K562 (cell line): ENCODE measurements at regions not wholly inside any gene's neighbourhood (a gene's known extent, or its start where the extent isn't known, plus 50 kb on each side); places are given as distances from the start of the nearest gene placed in this dataset.

Experiments used
- AFF1 ChIP-seq, 2 experiments: fragments of 450-650 bp; IDR thresholded peaks; 2 replicates each; pipeline ENCODE4 v1.6.1; 2018; ENCODE audit warnings: mild to moderate bottlenecking in 2 of 2, low read depth in 1 of 2; ENCODE audit not compliant: partially characterized antibody in 2 of 2
- CEBPZ ChIP-seq: fragments of 150-350 bp; IDR thresholded peaks from 2 replicates; pipeline ENCODE4 v1.6.1; 2014; ENCODE audit warnings: low read depth, mild to moderate bottlenecking, low read length, borderline replicate concordance
- ELF1 ChIP-seq: fragments of 200-800 bp; sonication (Bioruptor generic); IDR thresholded peaks from 2 replicates; pipeline ENCODE4 v1.6.1; 2016; ENCODE audit warnings: missing genetic modification characterization, missing compliant biosample characterization
- FOXA3 ChIP-seq, 2 experiments: fragments of 450-650 bp in 1 of 2; sonication (generic) in 1 of 2; formaldehyde crosslinking; IDR thresholded peaks in 1 of 2; conservative IDR thresholded peaks in 1 of 2; 2 replicates each; pipeline versions ENCODE4 v1.4.0 to v1.8.0; 2020 to 2022; ENCODE audit warnings: mild to moderate bottlenecking in 2 of 2, missing genetic modification reagents in 1 of 2
- GTF2F1 ChIP-seq: IDR thresholded peaks from 2 replicates; pipeline ENCODE4 v1.6.1; 2011; ENCODE audit warnings: low read depth, low read length, improper control_type of control experiment
- NR2C1 ChIP-seq, 2 experiments: fragments of 450-650 bp; IDR thresholded peaks; 2 replicates each; pipeline ENCODE4 v1.6.1; 2017; ENCODE audit warnings: mild to moderate bottlenecking in 2 of 2, antibody characterized with exemption in 1 of 2, inconsistent platforms in 1 of 2, missing compliant biosample characterization in 1 of 2, missing genetic modification characterization in 1 of 2
- NR4A1 ChIP-seq, 2 experiments: fragments of 250-450 bp in 1 of 2; fragments of 450-650 bp in 1 of 2; sonication (Bioruptor Pico) in 1 of 2; IDR thresholded peaks; 2 replicates each; pipeline versions ENCODE4 v1.4.0 to v1.6.1; 2016 to 2020; ENCODE audit warnings: mild to moderate bottlenecking in 2 of 2, missing compliant biosample characterization in 1 of 2, missing genetic modification characterization in 1 of 2, moderate library complexity in 1 of 2
- RAD21 ChIP-seq, 2 experiments: fragments of 250-450 bp in 1 of 2; fragments of 450-650 bp in 1 of 2; sonication (Bioruptor Pico) in 1 of 2; formaldehyde crosslinking in 1 of 2; IDR thresholded peaks in 1 of 2; conservative IDR thresholded peaks in 1 of 2; 2 replicates each; pipeline versions ENCODE4 v1.4.0 to v1.8.0; 2020 to 2022; ENCODE audit warnings: mild to moderate bottlenecking in 2 of 2, moderate library complexity in 1 of 2
- THAP12 ChIP-seq: fragments of 250-450 bp; sonication (Bioruptor Pico); IDR thresholded peaks from 2 replicates; pipeline ENCODE4 v1.9.0; 2021; ENCODE audit warnings: mild to moderate bottlenecking, inconsistent platforms
- ZNF175 ChIP-seq: fragments of 200-800 bp; sonication (Bioruptor generic); IDR thresholded peaks from 2 replicates; pipeline ENCODE4 v1.6.1; 2016; ENCODE audit warnings: low read depth, mild to moderate bottlenecking, missing genetic modification characterization, missing compliant biosample characterization
- ZNF197 ChIP-seq: fragments of 200-800 bp; sonication (Bioruptor generic); IDR thresholded peaks from 2 replicates; pipeline ENCODE4 v1.6.1; 2016; ENCODE audit warnings: low read depth, missing genetic modification characterization, missing compliant biosample characterization
- ZNF239 ChIP-seq: fragments of 250-450 bp; sonication (Bioruptor Pico); IDR thresholded peaks from 2 replicates; pipeline ENCODE4 v1.4.0; 2020; ENCODE audit warnings: mild to moderate bottlenecking
- ZNF583 ChIP-seq: fragments of 250-450 bp; sonication (Bioruptor Pico); IDR thresholded peaks from 2 replicates; pipeline ENCODE4 v1.4.0; 2020
- ZNF740 ChIP-seq, 3 experiments: fragments of 200-800 bp in 1 of 3; sonication (Bioruptor generic) in 1 of 3; sonication (generic) in 1 of 3; formaldehyde crosslinking in 1 of 3; IDR thresholded peaks; 2 replicates each; pipeline versions ENCODE4 v1.6.1 to v1.8.0; 2016 to 2022; ENCODE audit warnings: mild to moderate bottlenecking in 2 of 3, missing compliant biosample characterization in 2 of 3, missing genetic modification characterization in 2 of 3, missing genetic modification reagents in 1 of 3

GRCh38 chr2:208929894-208930427 lies 493.9 kb upstream of the MAP2 start (continued):
- TF ChIP-seq CEBPZ = no peak
- TF ChIP-seq ZNF197 = peak; percentile 65
- no peak for TF ChIP-seq NR2C1 (IDR thresholded peaks at IDR 0.05)
- TF ChIP-seq NR2C1 (tag; IDR thresholded peaks at IDR 0.05) = peak; percentile 52; the same call in 1 of the 2 replicates
- TF ChIP-seq NR4A1 (CRISPR knock-in tag; IDR thresholded peaks at IDR 0.05) = no peak
- TF ChIP-seq NR4A1 (tag; IDR thresholded peaks at IDR 0.05) = 0 out of 2 replicates have a peak, but pooled peaks have one; percentile 33
- TF ChIP-seq ZNF740 (CRISPR knock-in tag; IDR thresholded peaks at IDR 0.05) = no peak
- peak in 1 of 2 experiments; percentile 68; a peak in 2 of 4 replicates for TF ChIP-seq ZNF740 (tag; IDR thresholded peaks at IDR 0.05)
- 0 out of 4 replicates have a peak, but pooled peaks of 1 of the 2 experiments have one; percentile 5 for TF ChIP-seq RAD21 (CRISPR knock-in tag; conservative IDR thresholded peaks at IDR 0.05 in 1 of 2, IDR thresholded peaks at IDR 0.05 in 1 of 2)
- TF ChIP-seq ELF1 (tag) = no peak
- peak; percentile 61 for TF ChIP-seq ZNF239 (CRISPR knock-in tag)
- no peak for TF ChIP-seq GTF2F1
- no peak for TF ChIP-seq FOXA3 (CRISPR knock-in tag; conservative IDR thresholded peaks at IDR 0.05 in 1 of 2, IDR thresholded peaks at IDR 0.05 in 1 of 2)
- TF ChIP-seq ZNF583 (CRISPR knock-in tag) = 0 out of 2 replicates have a peak, but pooled peaks have one; percentile 46
- TF ChIP-seq AFF1 (IDR thresholded peaks at IDR 0.05; ENCODE audit: low read depth in 1 of 2, partially characterized antibody in 2 of 2) = no peak
- TF ChIP-seq THAP12 (CRISPR knock-in tag) = no peak
- peak; percentile 94 for TF ChIP-seq ZNF175 (CRISPR knock-in tag)
